SU-DHL-6 (cell line): ENCODE measurements at regions not wholly inside any gene's neighbourhood (a gene's known extent, or its start where the extent isn't known, plus 50 kb on each side); places are given as distances from the start of the nearest gene placed in this dataset.

Experiments used
- H2AFZ ChIP-seq: fragments of 200-600 bp; sonication (generic); 2 replicates; pipeline ENCODE4 v1.6.1; 2014; ENCODE audit warnings: low read depth, mild to moderate bottlenecking, moderate library complexity, mixed read lengths, antibody characterized with exemption, low read length; ENCODE audit not compliant: severe bottlenecking
- H3F3A ChIP-seq: fragments of 200-600 bp; shearing (Covaris generic); 2 replicates; pipeline ENCODE4 v1.6.0; 2016; ENCODE audit warnings: antibody characterized with exemption, mild to moderate bottlenecking; ENCODE audit not compliant: insufficient read depth
- H3K27ac ChIP-seq: fragments of 200-600 bp; sonication (generic); 2 replicates; pipeline ENCODE4 v1.5.1; 2016; ENCODE audit warnings: low read depth, mild to moderate bottlenecking, low read length, moderate library complexity, mixed read lengths
- H3K27me3 ChIP-seq: fragments of 200-600 bp; sonication (generic), shearing (Covaris generic); 2 replicates; pipeline ENCODE4 v1.6.0; 2014; ENCODE audit warnings: mild to moderate bottlenecking, low read length
- H3K36me3 ChIP-seq: fragments of 200-600 bp; sonication (generic); 2 replicates; pipeline ENCODE4 v1.6.1; 2014; ENCODE audit warnings: mild to moderate bottlenecking, low read length, mixed read lengths
- H3K4me2 ChIP-seq: fragments of 300-600, 200-600 bp; shearing (Covaris generic), sonication (generic); 2 replicates; pipeline ENCODE4 v1.6.0; 2014; ENCODE audit warnings: low read length, low read depth, mild to moderate bottlenecking; ENCODE audit not compliant: poor library complexity, severe bottlenecking
- H3K4me3 ChIP-seq: fragments of 200-600 bp; sonication (generic); 2 replicates; pipeline ENCODE4 v1.5.1; 2014; ENCODE audit warnings: antibody characterized with exemption, low read length, mild to moderate bottlenecking, mixed read lengths; ENCODE audit not compliant: insufficient read depth, poor library complexity, severe bottlenecking
- H3K79me2 ChIP-seq: fragments of 200-600 bp; sonication (generic); 2 replicates; pipeline ENCODE4 v1.6.1; 2014; ENCODE audit warnings: mild to moderate bottlenecking, low read length, moderate library complexity; ENCODE audit not compliant: insufficient read depth
- H3K9ac ChIP-seq: fragments of 200-600 bp; sonication (generic); 2 replicates; pipeline ENCODE4 v1.7.0; 2014; ENCODE audit warnings: mild to moderate bottlenecking, low read length
- H3K9me2 ChIP-seq: fragments of 200-600 bp; sonication (generic); replicated peaks from 2 replicates; pipeline ENCODE4 v1.6.1; 2014; ENCODE audit warnings: low read length; ENCODE audit not compliant: insufficient read depth
- H3K9me3 ChIP-seq: fragments of 200-600 bp; sonication (generic); 2 replicates; pipeline ENCODE4 v1.6.1; 2014; ENCODE audit warnings: low read length, mixed read lengths; ENCODE audit not compliant: insufficient read depth
- H4K20me1 ChIP-seq: fragments of 200-600 bp; sonication (generic); 2 replicates; pipeline ENCODE4 v1.6.1; 2014; ENCODE audit warnings: low read depth, mild to moderate bottlenecking, antibody characterized with exemption, low read length, moderate library complexity, mixed read lengths
- CTCF ChIP-seq: fragments of 200-600 bp; sonication (generic); IDR thresholded peaks from one replicate; pipeline ENCODE4 v1.5.1; 2017; ENCODE audit warnings: antibody characterized with exemption, mild to moderate bottlenecking, low read length, moderate library complexity; ENCODE audit not compliant: insufficient read depth, poor library complexity, severe bottlenecking
- EZH2phosphoT487 ChIP-seq: fragments of 200-600 bp; sonication (generic), shearing (Covaris generic); conservative IDR thresholded peaks from 2 replicates; pipeline ENCODE4 v1.6.1; 2018; ENCODE audit warnings: mild to moderate bottlenecking, antibody characterized with exemption, low read length, moderate library complexity, mixed read lengths

DNA sequence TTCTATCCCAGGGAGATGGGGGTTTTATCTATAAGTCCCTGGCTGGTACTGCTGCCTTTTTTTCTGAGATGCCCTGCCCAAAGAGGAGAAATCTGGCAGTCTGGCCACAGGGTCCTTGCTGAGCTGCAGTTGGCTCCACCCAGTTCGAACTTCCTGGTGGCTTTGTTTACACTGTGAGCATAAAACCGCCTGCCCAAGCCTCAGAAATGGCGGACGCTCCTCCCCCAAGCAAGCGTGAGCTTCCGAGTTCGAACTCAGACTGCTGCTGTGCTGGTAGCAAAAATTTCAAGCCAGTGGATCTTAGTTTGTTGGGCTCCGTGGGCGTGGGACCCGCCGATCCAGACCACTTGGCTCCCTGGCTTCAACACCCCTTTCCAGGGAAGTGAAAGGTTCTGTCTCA, 126.8 kb upstream of the SUCLG2 start:
- TF ChIP-seq CTCF = no peak
- no peak for TF ChIP-seq EZH2phosphoT487
- Histone ChIP-seq H4K20me1 (no peaks in the 10 kb centered on the region), H3K27ac (no peak overlapping the region), H3K27me3 (no peaks in the 10 kb centered on the region), H3F3A (no peaks in the 10 kb centered on the region), H3K36me3 (no peaks in the 10 kb centered on the region), H3K9me3 (no peaks in the 10 kb centered on the region), H3K4me2 (no peak overlapping the region), H3K79me2 (no peaks in the 10 kb centered on the region), H3K4me3 (no peak overlapping the region), H3K9me2 (no peaks in the 10 kb centered on the region), H2AFZ (no peak overlapping the region), H3K9ac (no peak overlapping the region)

DNA sequence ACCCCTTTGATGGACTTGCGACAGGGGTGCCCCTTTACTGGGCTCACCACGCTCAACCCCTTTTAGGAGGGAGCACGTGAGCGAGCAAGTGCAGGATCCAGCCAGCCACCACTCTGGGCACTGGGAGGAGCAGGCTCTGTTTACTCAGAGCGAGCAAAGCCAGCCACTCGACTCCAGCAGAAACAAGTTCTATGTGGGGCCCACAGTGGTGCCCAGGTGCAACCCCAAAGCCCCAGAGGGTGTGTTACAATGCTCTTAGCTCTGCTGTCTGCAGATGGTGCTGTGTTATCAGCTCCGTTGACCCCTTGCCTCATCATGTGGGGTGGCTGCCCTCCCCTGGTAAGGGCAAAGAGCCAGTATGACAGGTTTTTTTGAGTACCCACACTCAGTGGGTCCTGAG, 120.3 kb upstream of the SUCLG2 start:
- no peak overlapping the region for H3K4me3 ChIP-seq
- TF ChIP-seq CTCF (no peak), EZH2phosphoT487 (no peak)
- no peaks in the 10 kb centered on the region for H3F3A ChIP-seq
- H3K36me3 ChIP-seq = no peaks in the 10 kb centered on the region
- H3K27ac ChIP-seq = no peak overlapping the region
- H3K79me2 ChIP-seq = no peaks in the 10 kb centered on the region
- no peaks in the 10 kb centered on the region for H4K20me1 ChIP-seq
- H3K4me2 ChIP-seq = no peak overlapping the region
- H3K27me3 ChIP-seq = no peaks in the 10 kb centered on the region
- H3K9ac ChIP-seq = no peak overlapping the region
- no peaks in the 10 kb centered on the region for H3K9me2 ChIP-seq
- H2AFZ ChIP-seq = no peak overlapping the region
- H3K9me3 ChIP-seq = no peaks in the 10 kb centered on the region

- Histone ChIP-seq H4K20me1 (no peaks in the 10 kb centered on the region), H3K9ac (no peak overlapping the region), H3F3A (no peaks in the 10 kb centered on the region), H3K79me2 (no peaks in the 10 kb centered on the region), H3K36me3 (no peaks in the 10 kb centered on the region), H3K4me2 (no peak overlapping the region), H3K9me2 (no peaks in the 10 kb centered on the region), H3K27ac (no peak overlapping the region), H3K9me3 (no peaks in the 10 kb centered on the region), H2AFZ (no peak overlapping the region), H3K27me3 (no peaks in the 10 kb centered on the region), H3K4me3 (no peak overlapping the region)
- no peak for TF ChIP-seq CTCF
These were observed 111.2 kb upstream of the SUCLG2 start for GRCh38 chr3:67765575-67765974.

DNA sequence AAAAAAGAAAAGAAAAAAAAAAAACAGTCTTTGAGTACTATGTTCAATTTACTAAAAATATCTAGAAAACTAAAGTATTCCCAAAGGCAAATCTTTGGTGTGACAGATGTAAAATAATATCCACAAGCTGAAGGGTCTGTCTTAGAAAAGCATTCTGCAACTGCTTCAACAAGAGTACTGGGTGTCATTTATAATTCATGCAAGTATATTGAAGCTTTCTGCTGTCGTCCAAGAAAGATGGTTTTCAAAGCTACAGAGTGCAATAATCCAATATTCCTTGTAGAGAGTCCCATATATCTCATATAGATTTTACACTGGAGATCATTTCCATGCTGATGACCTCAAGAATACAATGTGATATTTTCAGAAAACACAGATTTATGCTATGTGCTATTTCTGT, 90.9 kb upstream of the SUCLG2 start:
- no peaks in the 10 kb centered on the region for H3F3A ChIP-seq
- H2AFZ ChIP-seq = no peak overlapping the region
- no peaks in the 10 kb centered on the region; the same call in 1 of the 2 replicates for H3K9me3 ChIP-seq
- no peak overlapping the region for H3K4me3 ChIP-seq
- no peak overlapping the region for H3K4me2 ChIP-seq
- TF ChIP-seq CTCF (no peak), EZH2phosphoT487 (no peak)
- no peaks in the 10 kb centered on the region for H3K36me3 ChIP-seq
- H3K9me2 ChIP-seq = no peaks in the 10 kb centered on the region
- no peak overlapping the region for H3K9ac ChIP-seq
- no peaks in the 10 kb centered on the region for H3K79me2 ChIP-seq
- H4K20me1 ChIP-seq = no peaks in the 10 kb centered on the region
- H3K27me3 ChIP-seq = no peaks in the 10 kb centered on the region
- H3K27ac ChIP-seq = no peak overlapping the region
